ENCODE measurements at regions not wholly inside any gene's neighbourhood (a gene's known extent, or its start where the extent isn't known, plus 50 kb on each side); places are given as distances from the start of the nearest gene placed in this dataset.

GRCh38 chr21:34192646-34193285 is 119.4 kb downstream of the MRPS6 start:
- no peak overlapping the region for H3K4me2 ChIP-seq (ENCODE audit: low read depth, low read length)
- no peak for FAIRE-seq
- H3K9me3 ChIP-seq (ENCODE audit: low read length): no peaks in the 10 kb centered on the region
- H3K4me3 ChIP-seq (replicated peaks in 1 of 3; ENCODE audit: insufficient read depth in 1 of 3, low read depth in 2 of 3, low read length in 3 of 3): no peak overlapping the region
- no peak overlapping the region for H3K27ac ChIP-seq (ENCODE audit: extremely low read length, insufficient read depth, low read length)
- H2AFZ ChIP-seq (ENCODE audit: low read length): no peak overlapping the region
- intact Hi-C loops (cut with micrococcal nuclease; ENCODE audit: unreplicated experiment): no loop called here
- no peaks in the 10 kb centered on the region for H3K36me3 ChIP-seq (replicated peaks in 1 of 2; ENCODE audit: control insufficient read depth in 1 of 2, insufficient read depth in 2 of 2, low read length in 2 of 2)
- CTCF ChIA-PET (ENCODE audit: low intra/inter-chr PET ratio, low total read pairs): no interaction called here
- H3K27me3 ChIP-seq (ENCODE audit: control insufficient read depth in 1 of 2, insufficient read depth in 2 of 2, low read length in 2 of 2): no peaks in the 10 kb centered on the region
- POLR2A ChIA-PET: no interaction called here
- no peaks in the 10 kb centered on the region for H3K79me2 ChIP-seq (ENCODE audit: insufficient read depth, low read length)
- H3K4me1 ChIP-seq (ENCODE audit: insufficient read depth, low read length): peaks cover 26% of the 10 kb centered on the region
- no peak overlapping the region for H3K9ac ChIP-seq (ENCODE audit: insufficient read depth, low read depth, low read length)
- ATAC-seq: no peak
- no peak for DNase-seq (ENCODE audit: low spot score)
- TF ChIP-seq HNRNPK (IDR thresholded peaks at IDR 0.05; ENCODE audit: low read depth, low read length, poor library complexity, severe bottlenecking) (no peak), SRSF1 (optimal IDR thresholded peaks at IDR 0.05; ENCODE audit: low read depth, low read length) (no peak), TSC22D2 (CRISPR knock-in tag; IDR thresholded peaks at IDR 0.05; ENCODE audit: borderline replicate concordance) (no peak), ZNF605 (CRISPR knock-in tag; IDR thresholded peaks at IDR 0.05) (no peak), ZNF577 (CRISPR knock-in tag; IDR thresholded peaks at IDR 0.05; ENCODE audit: borderline replicate concordance, low read depth) (no peak), ZBTB14 (CRISPR knock-in tag; IDR thresholded peaks at IDR 0.05) (no peak), ZNF770 (CRISPR knock-in tag; IDR thresholded peaks at IDR 0.05) (no peak), NR2F1 (CRISPR knock-in tag; IDR thresholded peaks at IDR 0.05) (no peak), ZNF670 (CRISPR knock-in tag; IDR thresholded peaks at IDR 0.05; ENCODE audit: borderline replicate concordance) (no peak)
- 65% methylated on average over 5 of the region's 7 CpGs for WGBS (ENCODE audit: low lambda C conversion rate)
- no peaks in the 10 kb centered on the region for H4K20me1 ChIP-seq (ENCODE audit: insufficient read depth, low read length)
- in situ Hi-C loops (cut with HindIII; ENCODE audit: extremely low pct_ligation_motif_present, low pct_unique_long_range_greater_than_20kb): no loop called here
- no TSS peak for BruUV-seq (replicated peaks)

Measured in HepG2 (cell line).